SU-DHL-6 (cell line): ENCODE measurements at regions not wholly inside any gene's neighbourhood (a gene's known extent, or its start where the extent isn't known, plus 50 kb on each side); places are given as distances from the start of the nearest gene placed in this dataset.

ENCODE experiments used
- CTCF ChIP-seq: fragments of 200-600 bp; sonication (generic); IDR thresholded peaks from one replicate; pipeline ENCODE4 v1.5.1; 2017; ENCODE audit warnings: antibody characterized with exemption, mild to moderate bottlenecking, low read length, moderate library complexity; ENCODE audit not compliant: insufficient read depth, poor library complexity, severe bottlenecking
- EZH2phosphoT487 ChIP-seq: fragments of 200-600 bp; sonication (generic), shearing (Covaris generic); conservative IDR thresholded peaks from 2 replicates; pipeline ENCODE4 v1.6.1; 2018; ENCODE audit warnings: mild to moderate bottlenecking, antibody characterized with exemption, low read length, moderate library complexity, mixed read lengths

DNA sequence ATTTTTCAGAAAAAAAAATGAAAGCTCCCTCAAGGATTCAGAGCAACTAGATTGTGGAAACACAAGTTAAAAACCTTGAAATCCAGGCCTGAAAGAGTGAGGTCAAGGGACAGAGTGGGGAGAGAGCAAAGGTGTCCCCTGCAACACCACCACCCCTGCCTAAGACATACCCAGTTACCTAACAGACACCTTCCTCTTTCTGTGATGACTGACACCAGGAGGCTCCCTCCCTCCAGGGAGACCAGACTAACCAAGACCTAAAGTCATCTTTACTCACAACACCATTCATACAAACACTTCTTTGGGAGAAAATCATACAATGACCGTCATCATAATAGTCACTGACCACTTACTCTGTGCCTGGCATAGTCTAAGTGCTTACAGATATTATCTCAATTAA, 151.8 kb upstream of the NABP1 start:
- TF ChIP-seq CTCF (no peak), EZH2phosphoT487 (no peak)
